Smooth muscle cell (in vitro differentiated cells): ENCODE measurements at regions not wholly inside any gene's neighbourhood (a gene's known extent, or its start where the extent isn't known, plus 50 kb on each side); places are given as distances from the start of the nearest gene placed in this dataset.

Experiments
- DNase-seq: peaks from one replicate; lab custom pipeline; 2025; ENCODE audit not compliant: unreplicated experiment; lab: John Stamatoyannopoulos, UW
- H2AFZ ChIP-seq: fragments of 200-600 bp; sonication (generic); 2 replicates; pipeline ENCODE4 v1.6.0; 2016; ENCODE audit warnings: antibody characterized with exemption, low read depth, mild to moderate bottlenecking
- H3F3A ChIP-seq: fragments of 200-600 bp; sonication (generic); 2 replicates; pipeline ENCODE4 v1.6.0; 2017; ENCODE audit warnings: antibody characterized with exemption, low read depth
- H3K27ac ChIP-seq: fragments of 200-600 bp; sonication (generic); 2 replicates; pipeline ENCODE4 v1.5.1; 2016; ENCODE audit warnings: low read depth, mild to moderate bottlenecking
- H3K27me3 ChIP-seq: fragments of 200-600 bp; sonication (generic); 2 replicates; pipeline ENCODE4 v1.6.1; 2016; ENCODE audit warnings: low read depth, mild to moderate bottlenecking
- H3K36me3 ChIP-seq: fragments of 200-600 bp; sonication (generic); 2 replicates; pipeline ENCODE4 v1.5.1; 2016; ENCODE audit warnings: low read depth
- H3K4me1 ChIP-seq: fragments of 200-600 bp; sonication (generic); 2 replicates; pipeline ENCODE4 v1.5.1; 2016; ENCODE audit warnings: low read depth
- H3K4me2 ChIP-seq: fragments of 200-600 bp; sonication (generic); 2 replicates; pipeline ENCODE4 v1.6.0; 2016; ENCODE audit warnings: mild to moderate bottlenecking
- H3K4me3 ChIP-seq: fragments of 200-600 bp; sonication (generic); 2 replicates; pipeline ENCODE4 v1.5.1; 2016; ENCODE audit warnings: mild to moderate bottlenecking
- H3K79me2 ChIP-seq: fragments of 200-600 bp; sonication (generic); 2 replicates; pipeline ENCODE4 v1.6.0; 2016; ENCODE audit warnings: low read depth, mild to moderate bottlenecking
- H3K9ac ChIP-seq: fragments of 200-600 bp; sonication (generic); 2 replicates; pipeline ENCODE4 v1.6.0; 2016; ENCODE audit warnings: low read depth
- H3K9me3 ChIP-seq: fragments of 200-600 bp; sonication (generic); replicated peaks from 2 replicates; pipeline ENCODE4 v1.5.1; 2016; ENCODE audit warnings: low read depth
- H4K20me1 ChIP-seq: fragments of 200-600 bp; sonication (generic); 2 replicates; pipeline ENCODE4 v1.6.0; 2016; ENCODE audit warnings: low read depth
- WGBS: methylation state at CpG from one replicate; pipeline ENCODE4 v1.1.7; 2016; ENCODE audit warnings: low lambda C conversion rate; 5-methylcytosine and 5-hydroxymethylcytosine counted together
- TF ChIP-seq, protein P1 (sequence below): fragments of 200-600 bp; sonication (generic); IDR thresholded peaks from 2 replicates; pipeline ENCODE4 v1.5.1; 2017; ENCODE audit warnings: borderline replicate concordance, mild to moderate bottlenecking, antibody characterized with exemption; ENCODE audit not compliant: insufficient read depth, poor library complexity, severe bottlenecking

DNA sequence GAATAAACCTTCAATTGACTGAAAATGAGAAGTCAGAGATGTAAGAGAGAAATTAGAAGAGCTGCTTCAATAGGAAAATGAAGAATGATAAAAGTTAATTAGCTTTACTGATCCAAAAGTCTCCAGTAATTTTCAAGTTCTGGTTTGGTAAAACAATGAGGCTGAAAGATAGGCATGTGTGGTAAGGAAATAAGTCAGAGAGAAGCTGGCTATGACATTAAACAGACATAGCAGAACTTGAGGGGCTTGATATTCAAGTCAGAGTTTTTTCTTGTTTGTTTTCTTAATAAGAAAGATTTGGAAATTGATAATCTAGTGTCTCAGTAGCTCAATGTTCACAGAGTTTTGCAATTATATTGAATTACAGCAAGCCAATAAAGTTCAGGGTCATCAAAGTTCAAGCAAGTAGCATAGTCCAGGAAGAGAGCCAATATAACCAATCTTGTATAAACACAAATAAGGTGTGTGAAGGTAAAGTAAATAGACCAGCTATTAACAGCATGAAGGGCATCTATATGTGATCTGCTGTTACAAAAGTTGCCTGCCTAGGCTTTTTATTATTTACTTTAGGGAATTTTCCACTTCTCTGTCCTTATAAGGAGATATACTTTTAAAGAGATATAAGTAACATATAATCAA, 1111.5 kb downstream of the TRHDE start:
- Histone ChIP-seq H3K27me3 (no peaks in the 10 kb centered on the region), H3K4me1 (peaks cover 4% of the 10 kb centered on the region), H3K36me3 (no peaks in the 10 kb centered on the region), H3K9me3 (no peaks in the 10 kb centered on the region), H4K20me1 (no peaks in the 10 kb centered on the region), H3K27ac (no peak overlapping the region), H2AFZ (no peak overlapping the region), H3F3A (no peaks in the 10 kb centered on the region), H3K4me2 (no peak overlapping the region), H3K9ac (no peak overlapping the region), H3K4me3 (no peak overlapping the region), H3K79me2 (no peaks in the 10 kb centered on the region)
- DNase-seq: no peak
- TF ChIP-seq, protein P1, sequence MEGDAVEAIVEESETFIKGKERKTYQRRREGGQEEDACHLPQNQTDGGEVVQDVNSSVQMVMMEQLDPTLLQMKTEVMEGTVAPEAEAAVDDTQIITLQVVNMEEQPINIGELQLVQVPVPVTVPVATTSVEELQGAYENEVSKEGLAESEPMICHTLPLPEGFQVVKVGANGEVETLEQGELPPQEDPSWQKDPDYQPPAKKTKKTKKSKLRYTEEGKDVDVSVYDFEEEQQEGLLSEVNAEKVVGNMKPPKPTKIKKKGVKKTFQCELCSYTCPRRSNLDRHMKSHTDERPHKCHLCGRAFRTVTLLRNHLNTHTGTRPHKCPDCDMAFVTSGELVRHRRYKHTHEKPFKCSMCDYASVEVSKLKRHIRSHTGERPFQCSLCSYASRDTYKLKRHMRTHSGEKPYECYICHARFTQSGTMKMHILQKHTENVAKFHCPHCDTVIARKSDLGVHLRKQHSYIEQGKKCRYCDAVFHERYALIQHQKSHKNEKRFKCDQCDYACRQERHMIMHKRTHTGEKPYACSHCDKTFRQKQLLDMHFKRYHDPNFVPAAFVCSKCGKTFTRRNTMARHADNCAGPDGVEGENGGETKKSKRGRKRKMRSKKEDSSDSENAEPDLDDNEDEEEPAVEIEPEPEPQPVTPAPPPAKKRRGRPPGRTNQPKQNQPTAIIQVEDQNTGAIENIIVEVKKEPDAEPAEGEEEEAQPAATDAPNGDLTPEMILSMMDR: no peak

DNA sequence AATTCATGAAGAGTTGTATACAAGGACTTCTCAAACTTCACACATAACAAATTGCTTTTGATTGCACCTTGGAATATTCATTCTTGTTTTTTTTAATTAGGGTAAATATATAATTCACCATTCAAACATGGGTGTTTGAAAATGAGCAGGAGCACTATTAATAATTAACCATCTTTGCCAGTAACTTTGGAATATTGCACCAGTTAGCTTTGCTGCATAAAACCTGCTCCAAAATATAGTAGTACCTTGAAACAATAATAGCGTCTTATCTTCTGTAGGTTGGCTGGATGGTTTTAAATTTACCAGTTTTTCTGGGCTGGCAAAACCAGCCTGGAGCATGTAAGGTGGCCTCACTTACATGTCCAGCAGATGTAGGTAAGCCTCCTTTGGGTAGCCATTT, 1112.4 kb downstream of the TRHDE start:
- H3K4me2 ChIP-seq: peak overlapping the region; percentile 3
- H3K79me2 ChIP-seq: no peaks in the 10 kb centered on the region

DNA sequence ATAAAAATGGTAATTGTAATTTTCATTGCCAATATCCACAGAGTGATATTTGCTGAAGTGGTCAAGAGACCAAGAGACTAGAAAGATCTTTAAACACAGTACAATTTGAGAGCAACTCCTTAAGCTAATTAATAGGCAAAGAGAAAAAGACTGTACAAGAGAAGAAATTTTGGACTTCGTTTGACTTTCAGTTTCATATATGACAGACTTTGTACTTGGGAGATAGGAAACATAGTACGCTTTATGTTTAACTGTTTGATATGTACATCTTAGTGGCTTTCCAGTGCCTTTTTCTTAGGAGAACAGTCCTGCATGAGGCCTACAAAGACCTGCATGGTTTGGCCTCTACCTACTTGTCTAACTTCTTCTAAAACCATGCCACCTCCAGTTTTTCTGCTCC, 1118.1 kb downstream of the TRHDE start:
- Histone ChIP-seq H3K9me3 (no peaks in the 10 kb centered on the region), H3K36me3 (no peaks in the 10 kb centered on the region), H3K4me3 (no peak overlapping the region), H3K9ac (no peak overlapping the region), H3K79me2 (no peaks in the 10 kb centered on the region), H3K27ac (no peak overlapping the region), H3F3A (no peaks in the 10 kb centered on the region), H3K27me3 (no peaks in the 10 kb centered on the region), H3K4me2 (no peak overlapping the region), H4K20me1 (no peaks in the 10 kb centered on the region), H3K4me1 (no peaks in the 10 kb centered on the region), H2AFZ (no peak overlapping the region)
- TF ChIP-seq, protein P1: no peak
- no peak for DNase-seq
- WGBS: 92% methylated on average over 2 of the region's 2 CpGs

More for the DNA sequence above, 1112.4 kb downstream of the TRHDE start:
- Histone ChIP-seq H4K20me1 (no peaks in the 10 kb centered on the region), H3K27me3 (no peaks in the 10 kb centered on the region), H3K27ac (no peak overlapping the region), H3F3A (no peaks in the 10 kb centered on the region), H3K4me3 (no peak overlapping the region), H3K4me1 (peaks cover 4% of the 10 kb centered on the region), H2AFZ (peak overlapping the region; percentile 23), H3K36me3 (no peaks in the 10 kb centered on the region), H3K9me3 (no peaks in the 10 kb centered on the region), H3K9ac (no peak overlapping the region)
- no peak for DNase-seq
- WGBS: 100% methylated on average over 1 of the region's 1 CpG
- TF ChIP-seq, protein P1: no peak

DNA sequence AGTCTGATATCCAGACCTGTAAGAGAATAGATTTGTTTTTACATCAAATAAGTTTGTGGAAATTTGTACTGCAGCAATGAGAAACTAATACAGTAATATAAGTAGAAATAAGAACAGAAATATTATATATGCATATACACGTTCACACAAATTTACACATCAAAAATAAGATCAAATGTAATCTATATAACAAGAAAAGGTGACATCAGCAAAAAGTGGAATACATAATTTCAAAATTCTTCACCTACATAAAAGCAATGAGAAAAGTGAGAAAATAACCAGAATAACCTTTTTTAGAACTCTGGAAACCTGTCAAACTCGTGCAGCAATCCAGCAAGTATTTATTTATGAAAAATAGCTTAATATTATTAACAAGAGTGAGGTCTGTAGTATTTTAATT, 1124.6 kb upstream of the ATXN7L3B start:
- Histone ChIP-seq H3K4me2 (no peak overlapping the region), H3K27me3 (no peaks in the 10 kb centered on the region), H3K79me2 (no peaks in the 10 kb centered on the region), H3K27ac (no peak overlapping the region), H3K9me3 (peaks cover 6% of the 10 kb centered on the region), H3K9ac (no peak overlapping the region), H3K4me1 (no peaks in the 10 kb centered on the region), H2AFZ (no peak overlapping the region), H3K4me3 (no peak overlapping the region), H3F3A (no peaks in the 10 kb centered on the region), H3K36me3 (no peaks in the 10 kb centered on the region), H4K20me1 (no peaks in the 10 kb centered on the region)
- TF ChIP-seq, protein P1: no peak
- WGBS: 88% methylated on average over 2 of the region's 2 CpGs
- no peak for DNase-seq
